ENCODE measurements at regions not wholly inside any gene's neighbourhood (a gene's known extent, or its start where the extent isn't known, plus 50 kb on each side); places are given as distances from the start of the nearest gene placed in this dataset.

GRCh38 chr2:221051162-221051561, 520.9 kb downstream of the EPHA4 start:
- Histone ChIP-seq H3K27ac (ENCODE audit: extremely low read length, insufficient read depth, low read length) (no peak overlapping the region), H3K79me2 (ENCODE audit: insufficient read depth, low read length) (no peaks in the 10 kb centered on the region), H3K36me3 (replicated peaks in 1 of 2; ENCODE audit: control insufficient read depth in 1 of 2, insufficient read depth in 2 of 2, low read length in 2 of 2) (no peaks in the 10 kb centered on the region), H3K4me1 (ENCODE audit: insufficient read depth, low read length) (no peaks in the 10 kb centered on the region), H3K27me3 (ENCODE audit: control insufficient read depth in 1 of 2, insufficient read depth in 2 of 2, low read length in 2 of 2) (no peaks in the 10 kb centered on the region), H3K9ac (ENCODE audit: insufficient read depth, low read depth, low read length) (no peak overlapping the region), H3K4me2 (ENCODE audit: low read depth, low read length) (no peak overlapping the region), H3K4me3 (replicated peaks in 1 of 3; ENCODE audit: insufficient read depth in 1 of 3, low read depth in 2 of 3, low read length in 3 of 3) (no peak overlapping the region), H4K20me1 (ENCODE audit: insufficient read depth, low read length) (no peaks in the 10 kb centered on the region), H3K9me3 (ENCODE audit: low read length) (peaks cover 17% of the 10 kb centered on the region), H2AFZ (ENCODE audit: low read length) (no peak overlapping the region)
- ATAC-seq (no peak), FAIRE-seq (no peak), DNase-seq (ENCODE audit: low spot score) (no peak)
- intact Hi-C loops (cut with micrococcal nuclease; ENCODE audit: unreplicated experiment) = no loop called here
- WGBS (ENCODE audit: low lambda C conversion rate) = 7% methylated on average over 8 of the region's 8 CpGs
- TF ChIP-seq SATB2 (CRISPR knock-in tag; IDR thresholded peaks at IDR 0.05) = no peak
- no peak for TF ChIP-seq SIX1 (CRISPR knock-in tag; IDR thresholded peaks at IDR 0.05; ENCODE audit: borderline replicate concordance)
- ChIA-PET CTCF (ENCODE audit: low intra/inter-chr PET ratio, low total read pairs) (no interaction called here), POLR2A (no interaction called here)
- BruUV-seq (replicated peaks) = no TSS peak
- in situ Hi-C loops (cut with HindIII; ENCODE audit: extremely low pct_ligation_motif_present, low pct_unique_long_range_greater_than_20kb) = no loop called here

DNA sequence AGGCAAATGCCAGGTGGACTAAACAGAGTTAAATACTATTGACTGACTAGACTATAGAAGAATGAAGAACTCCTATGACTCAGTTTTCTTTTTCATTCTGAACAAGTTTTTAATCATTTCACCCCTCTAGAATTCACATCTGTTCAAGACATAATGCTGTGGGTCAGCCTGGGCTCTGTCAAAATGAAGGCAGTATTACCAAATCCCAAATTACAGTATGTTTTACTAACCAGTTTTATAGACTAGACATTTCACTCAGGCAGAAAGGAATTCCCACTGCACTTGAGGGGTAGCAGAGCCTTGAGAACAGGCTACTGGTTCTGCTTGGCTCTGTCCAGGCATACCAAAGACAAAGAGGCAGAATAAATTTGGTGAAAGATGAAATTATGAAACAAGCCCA, 511.7 kb downstream of the EPHA4 start:
- H2AFZ ChIP-seq (ENCODE audit: low read length) = no peak overlapping the region
- in situ Hi-C loops (cut with HindIII; ENCODE audit: extremely low pct_ligation_motif_present, low pct_unique_long_range_greater_than_20kb) (no loop called here), intact Hi-C loops (cut with micrococcal nuclease; ENCODE audit: unreplicated experiment) (no loop called here)
- H4K20me1 ChIP-seq (ENCODE audit: insufficient read depth, low read length) = no peaks in the 10 kb centered on the region
- H3K9me3 ChIP-seq (ENCODE audit: low read length) = peaks cover 48% of the 10 kb centered on the region
- FAIRE-seq (no peak), ATAC-seq (no peak), DNase-seq (ENCODE audit: low spot score) (no peak)
- POLR2A ChIA-PET = no interaction called here
- no peak overlapping the region for H3K9ac ChIP-seq (ENCODE audit: insufficient read depth, low read depth, low read length)
- H3K27ac ChIP-seq (ENCODE audit: extremely low read length, insufficient read depth, low read length) = no peak overlapping the region
- CTCF ChIA-PET (ENCODE audit: low intra/inter-chr PET ratio, low total read pairs) = no interaction called here
- BruUV-seq (replicated peaks) = no TSS peak
- H3K27me3 ChIP-seq (ENCODE audit: control insufficient read depth in 1 of 2, insufficient read depth in 2 of 2, low read length in 2 of 2) = no peaks in the 10 kb centered on the region
- no peak overlapping the region for H3K4me2 ChIP-seq (ENCODE audit: low read depth, low read length)
- no peaks in the 10 kb centered on the region for H3K4me1 ChIP-seq (ENCODE audit: insufficient read depth, low read length)
- no peaks in the 10 kb centered on the region for H3K79me2 ChIP-seq (ENCODE audit: insufficient read depth, low read length)
- no peaks in the 10 kb centered on the region for H3K36me3 ChIP-seq (replicated peaks in 1 of 2; ENCODE audit: control insufficient read depth in 1 of 2, insufficient read depth in 2 of 2, low read length in 2 of 2)
- H3K4me3 ChIP-seq (replicated peaks in 1 of 3; ENCODE audit: insufficient read depth in 1 of 3, low read depth in 2 of 3, low read length in 3 of 3) = no peak overlapping the region
- no peak for TF ChIP-seq FOXK1 (CRISPR knock-in tag; IDR thresholded peaks at IDR 0.05; ENCODE audit: borderline replicate concordance, low read depth)
- no peak for TF ChIP-seq NFIC (IDR thresholded peaks at IDR 0.05; ENCODE audit: low read length)
- TF ChIP-seq CENPBD1 (CRISPR knock-in tag; IDR thresholded peaks at IDR 0.05; ENCODE audit: borderline replicate concordance, low read depth) = no peak
- TF ChIP-seq HNF4A (CRISPR knock-in tag; IDR thresholded peaks at IDR 0.05) = no peak
- TF ChIP-seq PATZ1 (CRISPR knock-in tag; IDR thresholded peaks at IDR 0.05) = no peak
- TF ChIP-seq ASH2L (IDR thresholded peaks at IDR 0.05; ENCODE audit: insufficient read length, low read depth, low read length) = no peak
- no peak for TF ChIP-seq ZNF577 (CRISPR knock-in tag; IDR thresholded peaks at IDR 0.05; ENCODE audit: borderline replicate concordance, low read depth)
- no peak for TF ChIP-seq ZNF746 (CRISPR knock-in tag; IDR thresholded peaks at IDR 0.05)
- no peak for TF ChIP-seq EHMT2 (IDR thresholded peaks at IDR 0.05; ENCODE audit: borderline replicate concordance, low read depth, low read length)
- TF ChIP-seq ZNF605 (CRISPR knock-in tag; IDR thresholded peaks at IDR 0.05) = no peak
